Neutrophil (primary cell): ENCODE measurements at regions not wholly inside any gene's neighbourhood (a gene's known extent, or its start where the extent isn't known, plus 50 kb on each side); places are given as distances from the start of the nearest gene placed in this dataset.

Experiments used
- H3K27ac ChIP-seq: fragments of 200-600 bp; sonication (generic); 2 replicates; pipeline ENCODE4 v1.5.1; 2016; ENCODE audit warnings: mild to moderate bottlenecking, moderate library complexity
- H3K27me3 ChIP-seq: fragments of 200-600 bp; sonication (generic); 2 replicates; pipeline ENCODE4 v1.6.0; 2016; ENCODE audit warnings: mild to moderate bottlenecking
- H3K36me3 ChIP-seq: fragments of 200-600 bp; sonication (generic); 2 replicates; pipeline ENCODE4 v1.5.1; 2017
- H3K4me1 ChIP-seq, 2 experiments: fragments of 200-600 bp in 1 of 2; sonication (generic) in 1 of 2; 1 replicate in 1 of 2; 2 replicates in 1 of 2; pipeline versions ENCODE4 v1.5.1 to v1.6.1; 2013 to 2016; ENCODE audit warnings: low read depth in 1 of 2, low read length in 1 of 2, mild to moderate bottlenecking in 1 of 2, moderate library complexity in 1 of 2; ENCODE audit not compliant: control insufficient read depth in 1 of 2, insufficient read depth in 1 of 2
- H3K4me3 ChIP-seq, 2 experiments: fragments of 200-600 bp in 1 of 2; sonication (generic) in 1 of 2; 1 replicate in 1 of 2; 2 replicates in 1 of 2; pipeline ENCODE4 v1.5.1; 2013 to 2016; ENCODE audit warnings: low read depth in 1 of 2, low read length in 1 of 2, mild to moderate bottlenecking in 1 of 2, moderate library complexity in 1 of 2
- H3K9me3 ChIP-seq: fragments of 200-600 bp; sonication (generic); 2 replicates; pipeline ENCODE4 v1.5.1; 2016
- CTCF ChIP-seq: fragments of 200-600 bp; sonication (generic); IDR thresholded peaks from 2 replicates; pipeline ENCODE4 v1.5.1; 2016; ENCODE audit warnings: antibody characterized with exemption

GRCh38 chr10:10600004-10600403, 417.7 kb upstream of the CELF2 start:
- Histone ChIP-seq H3K4me1 (no peaks in the 10 kb centered on the region), H3K27me3 (no peaks in the 10 kb centered on the region), H3K36me3 (no peaks in the 10 kb centered on the region), H3K9me3 (no peaks in the 10 kb centered on the region), H3K27ac (no peak overlapping the region), H3K4me3 (no peak overlapping the region)
- no peak for TF ChIP-seq CTCF

- no peaks in the 10 kb centered on the region for H3K4me1 ChIP-seq
- H3K27ac ChIP-seq: no peak overlapping the region
Measured at GRCh38 chr10:10605551-10606081, 412.1 kb upstream of the CELF2 start.

GRCh38 chr10:10609379-10609955, 408.2 kb upstream of the CELF2 start:
- no peaks in the 10 kb centered on the region for H3K27me3 ChIP-seq
- TF ChIP-seq CTCF: no peak
- H3K36me3 ChIP-seq: no peaks in the 10 kb centered on the region
- no peaks in the 10 kb centered on the region for H3K9me3 ChIP-seq
- H3K4me3 ChIP-seq: no peak overlapping the region
- no peaks in the 10 kb centered on the region for H3K4me1 ChIP-seq
- H3K27ac ChIP-seq: no peak overlapping the region

More at GRCh38 chr10:10605551-10606081, 412.1 kb upstream of the CELF2 start:
- H3K27me3 ChIP-seq: no peaks in the 10 kb centered on the region
- TF ChIP-seq CTCF: no peak
- no peak overlapping the region for H3K4me3 ChIP-seq
- no peaks in the 10 kb centered on the region for H3K9me3 ChIP-seq
- no peaks in the 10 kb centered on the region for H3K36me3 ChIP-seq

GRCh38 chr10:10610171-10610570, 407.5 kb upstream of the CELF2 start:
- TF ChIP-seq CTCF: no peak
- no peaks in the 10 kb centered on the region for H3K27me3 ChIP-seq
- no peak overlapping the region for H3K4me3 ChIP-seq
- H3K9me3 ChIP-seq: no peaks in the 10 kb centered on the region
- no peaks in the 10 kb centered on the region for H3K4me1 ChIP-seq
- H3K36me3 ChIP-seq: no peaks in the 10 kb centered on the region
- no peak overlapping the region for H3K27ac ChIP-seq

- Histone ChIP-seq H3K27ac (no peak overlapping the region), H3K9me3 (no peaks in the 10 kb centered on the region), H3K36me3 (no peaks in the 10 kb centered on the region), H3K4me1 (no peaks in the 10 kb centered on the region), H3K4me3 (no peak overlapping the region), H3K27me3 (no peaks in the 10 kb centered on the region)
- no peak for TF ChIP-seq CTCF
Measured at GRCh38 chr10:10612151-10612550, 405.5 kb upstream of the CELF2 start.
